GM12878 (cell line): ENCODE measurements at regions not wholly inside any gene's neighbourhood (a gene's known extent, or its start where the extent isn't known, plus 50 kb on each side); places are given as distances from the start of the nearest gene placed in this dataset. TPM values are rescaled to one million over a fixed set of nuclear protein-coding genes. Genes with fewer than 3 reads are reported as not detected.

Experiments
- ATAC-seq: fragments of 200-7000 bp; cut with Tn5 transposase; 3 replicates; pipeline ENCODE4 v1.9.1; 2020; ENCODE audit warnings: mild to moderate bottlenecking, moderate library complexity
- BruUV-seq: library from RNA; stranded (reverse); fragments of 400-500 nt; replicated peaks from 2 replicates; lab custom pipeline; 2021; lab: Mats Ljungman, UMichigan
- CTCF ChIA-PET: fragments of 300-600 bp; sonication (Branson Sonifier 250); formaldehyde crosslinking; extraction: SDS; loops from one replicate; lab custom pipeline; 2021; ENCODE audit warnings: inconsistent platforms; lab: Yijun Ruan, JAX
- POLR2A ChIA-PET: fragments of 350-600 bp; formaldehyde crosslinking; extraction: SDS; loops from one replicate; lab custom pipeline; 2021; ENCODE audit warnings: inconsistent platforms; lab: Charles Lee
- RAD21 ChIA-PET: fragments of 300-600 bp; sonication (Branson Sonifier 250); formaldehyde crosslinking; loops from one replicate; lab custom pipeline; 2023; ENCODE audit warnings: antibody characterized with exemption; ENCODE audit not compliant: unreplicated experiment; lab: Charles Lee
- SMC1A ChIA-PET: fragments of 300-600 bp; sonication (Branson Sonifier 250); formaldehyde crosslinking; loops from one replicate; lab custom pipeline; 2023; ENCODE audit not compliant: unreplicated experiment, uncharacterized antibody; lab: Charles Lee
- DNase-seq: peaks from one replicate; pipeline ENCODE4 v3.0.0-alpha.2; 2011; ENCODE audit warnings: low read depth, low spot score
- FAIRE-seq: peaks from 3 replicates; lab custom pipeline; 2011; peaks lifted over from hg19 to GRCh38; lab: Jason Lieb, UNC
- H2AFZ ChIP-seq: 2 replicates; pipeline ENCODE4 v1.6.0; 2011; ENCODE audit warnings: low read depth, low read length, control low read depth; ENCODE audit not compliant: control insufficient read depth
- H3K27ac ChIP-seq: 2 replicates; pipeline ENCODE4 v1.5.1; 2011; ENCODE audit warnings: control low read depth; ENCODE audit not compliant: control insufficient read depth, insufficient read depth
- H3K27me3 ChIP-seq, 2 experiments: replicated peaks in 1 of 2; 2 replicates each; pipeline versions ENCODE4 v1.6.0 to v1.6.1; 2011; ENCODE audit warnings: low read length in 1 of 2; ENCODE audit not compliant: control insufficient read depth in 2 of 2, insufficient read depth in 2 of 2
- H3K36me3 ChIP-seq, 2 experiments: 2 replicates each; pipeline ENCODE4 v1.5.1; 2011; ENCODE audit warnings: low read length in 1 of 2; ENCODE audit not compliant: control insufficient read depth in 2 of 2, insufficient read depth in 2 of 2
- H3K4me1 ChIP-seq: 2 replicates; pipeline ENCODE4 v1.6.1; 2011; ENCODE audit warnings: mild to moderate bottlenecking, low read length, moderate library complexity, mixed read lengths; ENCODE audit not compliant: control insufficient read depth, insufficient read depth
- H3K4me2 ChIP-seq: 2 replicates; pipeline ENCODE4 v1.6.0; 2011; ENCODE audit warnings: control low read depth; ENCODE audit not compliant: control insufficient read depth, insufficient read depth
- H3K4me3 ChIP-seq: fragments of 200-600 bp; sonication (generic); 2 replicates; pipeline ENCODE4 v1.5.1; 2016
- H3K79me2 ChIP-seq: 2 replicates; pipeline ENCODE4 v1.6.0; 2011; ENCODE audit warnings: low read length; ENCODE audit not compliant: control insufficient read depth, insufficient read depth
- H3K9ac ChIP-seq: 2 replicates; pipeline ENCODE4 v1.8.0; 2011; ENCODE audit warnings: low read length, control low read depth, mixed read lengths; ENCODE audit not compliant: control insufficient read depth, insufficient read depth
- H3K9me3 ChIP-seq: replicated peaks from 3 replicates; pipeline ENCODE4 v1.5.1; 2011; ENCODE audit warnings: mild to moderate bottlenecking, low read length; ENCODE audit not compliant: control insufficient read depth, insufficient read depth
- H4K20me1 ChIP-seq: 2 replicates; pipeline ENCODE4 v1.6.0; 2011; ENCODE audit not compliant: control insufficient read depth, insufficient read depth
- BACH1 ChIP-seq: fragments of 450-650 bp; IDR thresholded peaks from 2 replicates; pipeline ENCODE4 v1.6.1; 2017; ENCODE audit warnings: mild to moderate bottlenecking, borderline replicate concordance
- MYC ChIP-seq: IDR thresholded peaks from 2 replicates; pipeline ENCODE4 v1.6.1; 2011; ENCODE audit warnings: mild to moderate bottlenecking, low read length, moderate library complexity, inconsistent platforms; ENCODE audit not compliant: insufficient read depth, insufficient replicate concordance, insufficient read length, severe bottlenecking
- SIN3A ChIP-seq: IDR thresholded peaks from 2 replicates; pipeline ENCODE4 v1.6.1; 2012; ENCODE audit warnings: low read depth, low read length, improper control_type of control experiment
- SP1 ChIP-seq: IDR thresholded peaks from one replicate; pipeline ENCODE4 v1.6.1; 2011; ENCODE audit warnings: low read depth, low read length
- SREBF2 ChIP-seq: IDR thresholded peaks from 2 replicates; pipeline ENCODE4 v1.6.1; 2012; ENCODE audit warnings: mild to moderate bottlenecking, low read length
- YY1 ChIP-seq: IDR thresholded peaks from 2 replicates; pipeline ENCODE4 v1.6.1; 2011; ENCODE audit warnings: low read depth, mild to moderate bottlenecking, low read length
- ZNF622 ChIP-seq: fragments of 450-650 bp; IDR thresholded peaks from 2 replicates; pipeline ENCODE4 v1.6.1; 2017; ENCODE audit warnings: mild to moderate bottlenecking, inconsistent platforms
- WGBS: methylation state at CpG from one replicate; pipeline ENCODE4 v1.1.6; 2016; ENCODE audit warnings: low lambda C conversion rate; ENCODE audit not compliant: insufficient replicate concordance, insufficient coverage; ENCODE audit errors: missing lambda C conversion rate; 5-methylcytosine and 5-hydroxymethylcytosine counted together
- in situ Hi-C: fragments of 300-500 bp; cut with MboI; formaldehyde crosslinking; loops from 9 replicates; pipeline ENCODE4 v1.14.3; 2018; ENCODE audit warnings: mixed read lengths
- intact Hi-C: fragments of 100-400 bp; cut with micrococcal nuclease; formaldehyde crosslinking; loops from one replicate; pipeline ENCODE4 v1.14.2; 2022; ENCODE audit not compliant: unreplicated experiment
- small RNA-seq: library from RNA; depleted of rRNA; stranded (forward); fragments of <200 nt; gene quantifications from one replicate; pipeline ENCODE3, GENCODE V24; 2014

- no peak overlapping the region for H3K27ac ChIP-seq
- TF ChIP-seq SP1, result no peak
- no peak for TF ChIP-seq YY1
- no peak for TF ChIP-seq ZNF622
- TF ChIP-seq SIN3A, result no peak
- TF ChIP-seq, all 136 proteins: peak for 0
- BruUV-seq, result no TSS peak
- no peak overlapping the region for H3K4me2 ChIP-seq
- in situ Hi-C loops, result no loop called here
- WGBS, result 81% methylated on average over 35 of the region's 43 CpGs
- no peak for DNase-seq
- H3K27me3 ChIP-seq, result no peaks in the 10 kb centered on the region
- SMC1A ChIA-PET, result no interaction called here
- POLR2A ChIA-PET, result no interaction called here
- RAD21 ChIA-PET, result no interaction called here
- H3K79me2 ChIP-seq, result no peaks in the 10 kb centered on the region
- CTCF ChIA-PET, result no interaction called here
- no peaks in the 10 kb centered on the region for H3K4me1 ChIP-seq
- H3K9me3 ChIP-seq, result no peaks in the 10 kb centered on the region
- no peaks in the 10 kb centered on the region for H3K36me3 ChIP-seq
- no peak overlapping the region for H3K4me3 ChIP-seq
- intact Hi-C loops, result no loop called here
- H4K20me1 ChIP-seq, result no peaks in the 10 kb centered on the region
- no peak overlapping the region for H3K9ac ChIP-seq
- ATAC-seq, result no peak
- no peak overlapping the region for H2AFZ ChIP-seq
- FAIRE-seq, result no peak
These were observed 526.6 kb downstream of the ZNF33B start for GRCh38 chr10:42111661-42112330.

- intact Hi-C loops, result no loop called here
- no peaks in the 10 kb centered on the region for H4K20me1 ChIP-seq
- BruUV-seq, result no TSS peak
- no peak overlapping the region for H2AFZ ChIP-seq
- ChIA-PET SMC1A (no interaction called here), RAD21 (no interaction called here), POLR2A (no interaction called here), CTCF (no interaction called here)
- H3K27me3 ChIP-seq, result no peaks in the 10 kb centered on the region
- no peak overlapping the region for H3K27ac ChIP-seq
- DNase-seq (no peak), FAIRE-seq (no peak), ATAC-seq (no peak)
- H3K79me2 ChIP-seq, result no peaks in the 10 kb centered on the region
- WGBS, result 81% methylated on average over 18 of the region's 33 CpGs
- H3K4me3 ChIP-seq, result no peak overlapping the region
- no peaks in the 10 kb centered on the region; the same call in 2 of the 3 replicates for H3K9me3 ChIP-seq
- H3K36me3 ChIP-seq, result no peaks in the 10 kb centered on the region
- H3K9ac ChIP-seq, result no peak overlapping the region
- in situ Hi-C loops, result no loop called here
- no peak overlapping the region for H3K4me2 ChIP-seq
- TF ChIP-seq BACH1 (no peak), MYC (no peak), SREBF2 (no peak)
- H3K4me1 ChIP-seq, result no peaks in the 10 kb centered on the region
These were observed 527.3 kb downstream of the ZNF33B start for GRCh38 chr10:42111076-42111475.

Small RNA genes in the stretch of these regions (small RNA-seq; reads per million reads assigned to genes)
- not detected for gene KSR1P1
